GM23338 (cell line): ENCODE measurements at regions not wholly inside any gene's neighbourhood (a gene's known extent, or its start where the extent isn't known, plus 50 kb on each side); places are given as distances from the start of the nearest gene placed in this dataset.

Experiments used
- ATAC-seq: fragments of 200-7000 bp; cut with Tn5 transposase; 3 replicates; pipeline ENCODE4 v1.9.1; 2020
- DNase-seq: peaks from one replicate; pipeline ENCODE4 v3.0.0-alpha.2; 2015; ENCODE audit warnings: low spot score
- H2AFZ ChIP-seq: fragments of 200-600 bp; sonication (generic); 2 replicates; pipeline ENCODE4 v1.8.0; 2016; ENCODE audit warnings: antibody characterized with exemption, mild to moderate bottlenecking, moderate library complexity
- H3F3A ChIP-seq: fragments of 200-600 bp; sonication (generic); replicated peaks from 2 replicates; pipeline ENCODE4 v1.8.0; 2017; ENCODE audit warnings: antibody characterized with exemption, mixed run types, low read depth
- H3K27ac ChIP-seq: fragments of 200-600 bp; sonication (generic); 2 replicates; pipeline ENCODE4 v1.6.1; 2016; ENCODE audit warnings: low read depth
- H3K27me3 ChIP-seq: fragments of 200-600 bp; sonication (generic); 2 replicates; pipeline ENCODE4 v1.8.0; 2016; ENCODE audit warnings: mild to moderate bottlenecking, mixed run types, moderate library complexity; ENCODE audit not compliant: insufficient read depth
- H3K36me3 ChIP-seq: fragments of 200-600 bp; sonication (generic); 2 replicates; pipeline ENCODE4 v1.8.0; 2016; ENCODE audit warnings: mild to moderate bottlenecking; ENCODE audit not compliant: insufficient read depth
- H3K4me1 ChIP-seq: fragments of 200-600 bp; sonication (generic); 2 replicates; pipeline ENCODE4 v1.8.0; 2016; ENCODE audit warnings: mild to moderate bottlenecking, moderate library complexity; ENCODE audit not compliant: insufficient read depth
- H3K4me2 ChIP-seq: fragments of 200-600 bp; sonication (generic); 2 replicates; pipeline ENCODE4 v1.7.1; 2017; ENCODE audit warnings: mixed run types
- H3K4me3 ChIP-seq: fragments of 200-600 bp; sonication (generic); 2 replicates; pipeline ENCODE4 v1.6.1; 2016; ENCODE audit warnings: mixed run types
- H3K79me2 ChIP-seq: fragments of 200-600 bp; sonication (generic); replicated peaks from 2 replicates; pipeline ENCODE4 v1.8.0; 2017; ENCODE audit warnings: mild to moderate bottlenecking; ENCODE audit not compliant: insufficient read depth
- H3K9me2 ChIP-seq: fragments of 200-600 bp; sonication (generic); 2 replicates; pipeline ENCODE4 v1.8.0; 2017; ENCODE audit not compliant: insufficient read depth
- H4K20me1 ChIP-seq: fragments of 200-600 bp; sonication (generic); replicated peaks from 2 replicates; pipeline ENCODE4 v1.8.0; 2017; ENCODE audit warnings: mild to moderate bottlenecking; ENCODE audit not compliant: insufficient read depth
- H3K27ac Mint-ChIP-seq: 2 replicates; pipeline ENCODE4 v1.8.0; 2020; ENCODE audit warnings: inconsistent platforms, mild to moderate bottlenecking, moderate library complexity, mixed read lengths
- H3K27me3 Mint-ChIP-seq: 3 replicates; pipeline ENCODE4 v1.8.0; 2022; ENCODE audit warnings: low read depth, mild to moderate bottlenecking, moderate library complexity, mixed read lengths, inconsistent platforms; ENCODE audit not compliant: insufficient read depth, poor library complexity
- H3K36me3 Mint-ChIP-seq: 3 replicates; pipeline ENCODE4 v1.8.0; 2021; ENCODE audit warnings: low read depth, mild to moderate bottlenecking, inconsistent platforms, moderate library complexity, mixed read lengths
- H3K4me1 Mint-ChIP-seq: 3 replicates; pipeline ENCODE4 v1.8.0; 2020; ENCODE audit warnings: mild to moderate bottlenecking, inconsistent platforms, mixed read lengths
- H3K4me3 Mint-ChIP-seq: 3 replicates; pipeline ENCODE4 v1.8.0; 2021; ENCODE audit warnings: moderate library complexity, mild to moderate bottlenecking, inconsistent platforms, mixed read lengths
- H3K9me3 Mint-ChIP-seq: 3 replicates; pipeline ENCODE4 v1.8.0; 2020; ENCODE audit warnings: moderate library complexity, mild to moderate bottlenecking, inconsistent platforms, mixed read lengths
- CREB1 ChIP-seq: fragments of 250-450 bp; sonication (Bioruptor Pico); IDR thresholded peaks from 2 replicates; pipeline ENCODE4 v1.5.0; 2020; ENCODE audit warnings: low read depth, mild to moderate bottlenecking, moderate library complexity
- CTCF ChIP-seq, 2 experiments: fragments of 200-600 bp in 1 of 2; sonication (generic) in 1 of 2; conservative IDR thresholded peaks; 2 replicates each; pipeline versions ENCODE4 v1.5.1 to v1.6.1; 2016 to 2017; ENCODE audit warnings: antibody characterized with exemption in 2 of 2, low read depth in 2 of 2, mild to moderate bottlenecking in 2 of 2, moderate library complexity in 1 of 2
- ETS1 ChIP-seq: IDR thresholded peaks from 2 replicates; pipeline ENCODE4 v1.6.1; 2016; ENCODE audit warnings: antibody characterized with exemption
- EZH2 ChIP-seq: fragments of 200-600 bp; sonication (generic); IDR thresholded peaks from one replicate; pipeline ENCODE4 v1.8.0; 2017; ENCODE audit warnings: antibody characterized with exemption, mild to moderate bottlenecking, low read depth; ENCODE audit not compliant: unreplicated experiment
- EZH2phosphoT487 ChIP-seq: fragments of 200-600 bp; sonication (generic); IDR thresholded peaks from one replicate; pipeline ENCODE4 v1.8.1; 2018; ENCODE audit warnings: antibody characterized with exemption; ENCODE audit not compliant: unreplicated experiment
- JUNB ChIP-seq: IDR thresholded peaks from one replicate; pipeline ENCODE4 v1.6.1; 2016; ENCODE audit warnings: antibody characterized with exemption; ENCODE audit not compliant: unreplicated experiment
- NANOG ChIP-seq: IDR thresholded peaks from 2 replicates; pipeline ENCODE4 v1.6.1; 2016; ENCODE audit warnings: antibody characterized with exemption, borderline replicate concordance
- POLR2AphosphoS5 ChIP-seq: IDR thresholded peaks from 2 replicates; pipeline ENCODE4 v1.6.1; 2016; ENCODE audit warnings: antibody characterized with exemption, low read depth
- REST ChIP-seq: IDR thresholded peaks from one replicate; pipeline ENCODE4 v1.6.1; 2018; ENCODE audit warnings: antibody characterized with exemption; ENCODE audit not compliant: unreplicated experiment
- STAT1 ChIP-seq: IDR thresholded peaks from one replicate; pipeline ENCODE4 v1.6.1; 2016; ENCODE audit warnings: antibody characterized with exemption; ENCODE audit not compliant: unreplicated experiment
- ZNF114 ChIP-seq: fragments of 250-450 bp; sonication (Bioruptor Pico); IDR thresholded peaks from 2 replicates; pipeline ENCODE4 v1.5.0; 2020; ENCODE audit warnings: mild to moderate bottlenecking, moderate library complexity
- ZNF331 ChIP-seq: fragments of 250-450 bp; sonication (Bioruptor Pico); IDR thresholded peaks from 2 replicates; pipeline ENCODE4 v1.5.0; 2020; ENCODE audit warnings: low read depth, mild to moderate bottlenecking, moderate library complexity
- TF ChIP-seq, protein P1 (sequence below): fragments of 250-450 bp; sonication (Bioruptor Pico); IDR thresholded peaks from 2 replicates; pipeline ENCODE4 v1.5.0; 2020; ENCODE audit warnings: mild to moderate bottlenecking, moderate library complexity

DNA sequence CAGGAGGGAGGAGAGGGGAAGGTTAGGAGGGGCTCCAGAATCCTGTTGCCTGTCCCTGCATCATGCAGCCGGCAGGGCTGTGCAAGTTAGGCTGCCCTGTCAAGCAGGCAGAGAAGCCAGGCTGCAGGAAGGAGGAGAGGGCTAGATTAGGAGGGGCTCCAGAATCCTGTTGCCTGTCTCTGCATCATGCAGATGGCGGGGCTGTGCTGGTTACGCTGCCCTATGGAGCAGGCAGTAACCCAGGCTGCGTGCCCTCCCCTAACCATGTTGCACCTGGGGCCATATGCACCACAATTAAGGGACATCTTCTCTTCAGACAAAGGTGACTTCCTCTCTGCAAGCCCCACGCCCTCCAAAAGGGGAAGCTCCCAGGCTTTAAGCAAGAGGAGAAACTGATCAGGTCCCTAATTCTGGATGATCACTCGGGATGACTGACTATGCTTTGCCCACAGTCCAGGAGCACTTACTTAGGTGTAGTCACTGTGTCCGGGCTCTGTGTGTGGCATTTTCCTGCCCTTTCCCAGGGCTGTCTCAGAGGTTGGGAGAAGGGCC lies 457.4 kb downstream of the SETD4 start:
- Histone ChIP-seq H3K4me3 (no peak overlapping the region), H3K79me2 (no peaks in the 10 kb centered on the region), H4K20me1 (no peaks in the 10 kb centered on the region), H3K4me2 (peak overlapping the region; percentile 26; the same call in 1 of the 2 replicates), H3K9me2 (no peaks in the 10 kb centered on the region), H2AFZ (peak overlapping the region; percentile 38; the same call in 1 of the 2 replicates), H3K27me3 (no peaks in the 10 kb centered on the region), H3K27ac (no peak overlapping the region), H3K36me3 (no peaks in the 10 kb centered on the region), H3F3A (no peaks in the 10 kb centered on the region), H3K4me1 (peaks cover 9% of the 10 kb centered on the region)
- peaks cover 4% of the 10 kb centered on the region; the same call in 2 of the 3 replicates for H3K9me3 Mint-ChIP-seq
- DNase-seq (no peak), ATAC-seq (peak; percentile 62)
- no peak overlapping the region for H3K27ac Mint-ChIP-seq
- peaks cover 2% of the 10 kb centered on the region for H3K27me3 Mint-ChIP-seq
- H3K4me3 Mint-ChIP-seq: no peak overlapping the region; the same call in 2 of the 3 replicates
- TF ChIP-seq POLR2AphosphoS5: no peak
- TF ChIP-seq ETS1: no peak
- TF ChIP-seq JUNB: no peak
- TF ChIP-seq, protein P1, sequence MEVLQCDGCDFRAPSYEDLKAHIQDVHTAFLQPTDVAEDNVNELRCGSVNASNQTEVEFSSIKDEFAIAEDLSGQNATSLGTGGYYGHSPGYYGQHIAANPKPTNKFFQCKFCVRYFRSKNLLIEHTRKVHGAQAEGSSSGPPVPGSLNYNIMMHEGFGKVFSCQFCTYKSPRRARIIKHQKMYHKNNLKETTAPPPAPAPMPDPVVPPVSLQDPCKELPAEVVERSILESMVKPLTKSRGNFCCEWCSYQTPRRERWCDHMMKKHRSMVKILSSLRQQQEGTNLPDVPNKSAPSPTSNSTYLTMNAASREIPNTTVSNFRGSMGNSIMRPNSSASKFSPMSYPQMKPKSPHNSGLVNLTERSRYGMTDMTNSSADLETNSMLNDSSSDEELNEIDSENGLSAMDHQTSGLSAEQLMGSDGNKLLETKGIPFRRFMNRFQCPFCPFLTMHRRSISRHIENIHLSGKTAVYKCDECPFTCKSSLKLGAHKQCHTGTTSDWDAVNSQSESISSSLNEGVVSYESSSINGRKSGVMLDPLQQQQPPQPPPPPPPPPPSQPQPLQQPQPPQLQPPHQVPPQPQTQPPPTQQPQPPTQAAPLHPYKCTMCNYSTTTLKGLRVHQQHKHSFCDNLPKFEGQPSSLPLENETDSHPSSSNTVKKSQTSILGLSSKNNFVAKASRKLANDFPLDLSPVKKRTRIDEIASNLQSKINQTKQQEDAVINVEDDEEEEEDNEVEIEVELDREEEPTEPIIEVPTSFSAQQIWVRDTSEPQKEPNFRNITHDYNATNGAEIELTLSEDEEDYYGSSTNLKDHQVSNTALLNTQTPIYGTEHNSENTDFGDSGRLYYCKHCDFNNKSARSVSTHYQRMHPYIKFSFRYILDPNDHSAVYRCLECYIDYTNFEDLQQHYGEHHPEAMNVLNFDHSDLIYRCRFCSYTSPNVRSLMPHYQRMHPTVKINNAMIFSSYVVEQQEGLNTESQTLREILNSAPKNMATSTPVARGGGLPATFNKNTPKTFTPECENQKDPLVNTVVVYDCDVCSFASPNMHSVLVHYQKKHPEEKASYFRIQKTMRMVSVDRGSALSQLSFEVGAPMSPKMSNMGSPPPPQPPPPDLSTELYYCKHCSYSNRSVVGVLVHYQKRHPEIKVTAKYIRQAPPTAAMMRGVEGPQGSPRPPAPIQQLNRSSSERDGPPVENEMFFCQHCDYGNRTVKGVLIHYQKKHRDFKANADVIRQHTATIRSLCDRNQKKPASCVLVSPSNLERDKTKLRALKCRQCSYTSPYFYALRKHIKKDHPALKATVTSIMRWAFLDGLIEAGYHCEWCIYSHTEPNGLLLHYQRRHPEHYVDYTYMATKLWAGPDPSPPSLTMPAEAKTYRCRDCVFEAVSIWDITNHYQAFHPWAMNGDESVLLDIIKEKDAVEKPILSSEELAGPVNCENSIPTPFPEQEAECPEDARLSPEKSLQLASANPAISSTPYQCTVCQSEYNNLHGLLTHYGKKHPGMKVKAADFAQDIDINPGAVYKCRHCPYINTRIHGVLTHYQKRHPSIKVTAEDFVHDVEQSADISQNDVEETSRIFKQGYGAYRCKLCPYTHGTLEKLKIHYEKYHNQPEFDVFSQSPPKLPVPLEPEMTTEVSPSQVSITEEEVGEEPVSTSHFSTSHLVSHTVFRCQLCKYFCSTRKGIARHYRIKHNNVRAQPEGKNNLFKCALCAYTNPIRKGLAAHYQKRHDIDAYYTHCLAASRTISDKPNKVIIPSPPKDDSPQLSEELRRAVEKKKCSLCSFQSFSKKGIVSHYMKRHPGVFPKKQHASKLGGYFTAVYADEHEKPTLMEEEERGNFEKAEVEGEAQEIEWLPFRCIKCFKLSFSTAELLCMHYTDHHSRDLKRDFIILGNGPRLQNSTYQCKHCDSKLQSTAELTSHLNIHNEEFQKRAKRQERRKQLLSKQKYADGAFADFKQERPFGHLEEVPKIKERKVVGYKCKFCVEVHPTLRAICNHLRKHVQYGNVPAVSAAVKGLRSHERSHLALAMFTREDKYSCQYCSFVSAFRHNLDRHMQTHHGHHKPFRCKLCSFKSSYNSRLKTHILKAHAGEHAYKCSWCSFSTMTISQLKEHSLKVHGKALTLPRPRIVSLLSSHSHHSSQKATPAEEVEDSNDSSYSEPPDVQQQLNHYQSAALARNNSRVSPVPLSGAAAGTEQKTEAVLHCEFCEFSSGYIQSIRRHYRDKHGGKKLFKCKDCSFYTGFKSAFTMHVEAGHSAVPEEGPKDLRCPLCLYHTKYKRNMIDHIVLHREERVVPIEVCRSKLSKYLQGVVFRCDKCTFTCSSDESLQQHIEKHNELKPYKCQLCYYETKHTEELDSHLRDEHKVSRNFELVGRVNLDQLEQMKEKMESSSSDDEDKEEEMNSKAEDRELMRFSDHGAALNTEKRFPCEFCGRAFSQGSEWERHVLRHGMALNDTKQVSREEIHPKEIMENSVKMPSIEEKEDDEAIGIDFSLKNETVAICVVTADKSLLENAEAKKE: no peak
- no peak for TF ChIP-seq ZNF114 (CRISPR knock-in tag)
- TF ChIP-seq NANOG: no peak
- no peak for TF ChIP-seq CREB1
- TF ChIP-seq EZH2: no peak
- TF ChIP-seq CTCF (conservative IDR thresholded peaks at IDR 0.05; ENCODE audit: low read depth in 2 of 2): no peak
- no peak for TF ChIP-seq STAT1
- no peak for TF ChIP-seq EZH2phosphoT487
- TF ChIP-seq REST: no peak
- no peak for TF ChIP-seq ZNF331 (CRISPR knock-in tag)
- no peaks in the 10 kb centered on the region; the same call in 2 of the 3 replicates for H3K36me3 Mint-ChIP-seq
- H3K4me1 Mint-ChIP-seq: peaks cover 16% of the 10 kb centered on the region
